ENCODE measurements at regions not wholly inside any gene's neighbourhood (a gene's known extent, or its start where the extent isn't known, plus 50 kb on each side); places are given as distances from the start of the nearest gene placed in this dataset.

DNA sequence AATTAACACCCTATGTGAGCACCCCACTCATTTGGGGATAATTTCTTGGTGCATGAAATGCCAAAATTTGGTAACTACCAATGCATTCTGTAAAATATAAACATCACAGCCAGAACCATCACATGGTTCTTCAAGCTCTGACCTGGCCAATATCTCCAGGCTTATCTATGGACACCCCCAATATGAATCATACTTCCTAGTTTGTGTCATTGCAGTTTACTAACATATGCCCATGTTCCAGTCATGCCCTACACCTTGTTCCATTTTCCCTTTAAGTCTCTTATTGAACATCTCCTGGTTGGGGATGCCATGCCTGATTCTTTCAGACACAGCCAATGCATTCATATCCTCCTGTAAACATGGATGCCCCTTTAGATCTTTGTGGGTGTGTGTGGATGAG, 572.8 kb upstream of the BTBD3 start:
- POLR2A ChIA-PET = no interaction called here
- no peak overlapping the region for H3K4me3 ChIP-seq (replicated peaks in 1 of 2; ENCODE audit: low read depth in 1 of 2, low read length in 2 of 2)
- CTCF ChIA-PET = no interaction called here
- H3K4me1 ChIP-seq (ENCODE audit: control insufficient read depth in 1 of 2, insufficient read depth in 2 of 2, low read length in 2 of 2) = no peaks in the 10 kb centered on the region
- intact Hi-C loops (cut with micrococcal nuclease) = no loop called here
- 0 out of 4 replicates have a peak, but pooled peaks cover 0 to 4% of the 10 kb centered on the region in 2 experiments for H3K9me3 ChIP-seq (ENCODE audit: control insufficient read depth in 1 of 2, insufficient read depth in 1 of 2, low read depth in 1 of 2, low read length in 2 of 2)
- no peak overlapping the region for H3K4me2 ChIP-seq (ENCODE audit: low read length)
- no peak overlapping the region for H3K27ac ChIP-seq (ENCODE audit: low read depth, low read length)
- H3K27me3 ChIP-seq (ENCODE audit: insufficient read depth, low read length) = no peaks in the 10 kb centered on the region
- DNase-seq (ENCODE audit: low read depth, low spot score) (no peak), ATAC-seq (no peak)
- RAD21 ChIA-PET (ENCODE audit: low non-redundant PET in 1 of 2, low total read pairs in 2 of 2, uncharacterized antibody in 2 of 2, unreplicated experiment in 2 of 2) = no interaction called here
- no peak for TF ChIP-seq TCF7L2 (IDR thresholded peaks at IDR 0.05; ENCODE audit: borderline replicate concordance, extremely low read depth, insufficient read depth, insufficient read length)
- TF ChIP-seq YY1 (IDR thresholded peaks at IDR 0.05; ENCODE audit: extremely low read depth, insufficient replicate concordance, low read depth, low read length) = no peak
- TF ChIP-seq, protein P1, sequence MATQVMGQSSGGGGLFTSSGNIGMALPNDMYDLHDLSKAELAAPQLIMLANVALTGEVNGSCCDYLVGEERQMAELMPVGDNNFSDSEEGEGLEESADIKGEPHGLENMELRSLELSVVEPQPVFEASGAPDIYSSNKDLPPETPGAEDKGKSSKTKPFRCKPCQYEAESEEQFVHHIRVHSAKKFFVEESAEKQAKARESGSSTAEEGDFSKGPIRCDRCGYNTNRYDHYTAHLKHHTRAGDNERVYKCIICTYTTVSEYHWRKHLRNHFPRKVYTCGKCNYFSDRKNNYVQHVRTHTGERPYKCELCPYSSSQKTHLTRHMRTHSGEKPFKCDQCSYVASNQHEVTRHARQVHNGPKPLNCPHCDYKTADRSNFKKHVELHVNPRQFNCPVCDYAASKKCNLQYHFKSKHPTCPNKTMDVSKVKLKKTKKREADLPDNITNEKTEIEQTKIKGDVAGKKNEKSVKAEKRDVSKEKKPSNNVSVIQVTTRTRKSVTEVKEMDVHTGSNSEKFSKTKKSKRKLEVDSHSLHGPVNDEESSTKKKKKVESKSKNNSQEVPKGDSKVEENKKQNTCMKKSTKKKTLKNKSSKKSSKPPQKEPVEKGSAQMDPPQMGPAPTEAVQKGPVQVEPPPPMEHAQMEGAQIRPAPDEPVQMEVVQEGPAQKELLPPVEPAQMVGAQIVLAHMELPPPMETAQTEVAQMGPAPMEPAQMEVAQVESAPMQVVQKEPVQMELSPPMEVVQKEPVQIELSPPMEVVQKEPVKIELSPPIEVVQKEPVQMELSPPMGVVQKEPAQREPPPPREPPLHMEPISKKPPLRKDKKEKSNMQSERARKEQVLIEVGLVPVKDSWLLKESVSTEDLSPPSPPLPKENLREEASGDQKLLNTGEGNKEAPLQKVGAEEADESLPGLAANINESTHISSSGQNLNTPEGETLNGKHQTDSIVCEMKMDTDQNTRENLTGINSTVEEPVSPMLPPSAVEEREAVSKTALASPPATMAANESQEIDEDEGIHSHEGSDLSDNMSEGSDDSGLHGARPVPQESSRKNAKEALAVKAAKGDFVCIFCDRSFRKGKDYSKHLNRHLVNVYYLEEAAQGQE (IDR thresholded peaks at IDR 0.05; ENCODE audit: low read depth) = no peak
- no peak for TF ChIP-seq ELF1 (IDR thresholded peaks at IDR 0.05; ENCODE audit: borderline replicate concordance, low read depth)
- TF ChIP-seq SP1 (IDR thresholded peaks at IDR 0.05; ENCODE audit: low read depth) = no peak
- TF ChIP-seq JUND (IDR thresholded peaks at IDR 0.05) = no peak
- TF ChIP-seq CEBPB (IDR thresholded peaks at IDR 0.05; ENCODE audit: low read depth) = no peak
- TF ChIP-seq EZH2phosphoT487 (IDR thresholded peaks at IDR 0.05; ENCODE audit: borderline replicate concordance) = no peak
- no peak for TF ChIP-seq ZFX (IDR thresholded peaks at IDR 0.05)
- no peak for TF ChIP-seq RAD21 (IDR thresholded peaks at IDR 0.05; ENCODE audit: low read depth)
- no peak for TF ChIP-seq SIN3A (IDR thresholded peaks at IDR 0.05; ENCODE audit: low read depth)
- TF ChIP-seq POLR2AphosphoS5 (IDR thresholded peaks at IDR 0.05; ENCODE audit: low read depth, low read length) = no peak
- TF ChIP-seq, protein P2, sequence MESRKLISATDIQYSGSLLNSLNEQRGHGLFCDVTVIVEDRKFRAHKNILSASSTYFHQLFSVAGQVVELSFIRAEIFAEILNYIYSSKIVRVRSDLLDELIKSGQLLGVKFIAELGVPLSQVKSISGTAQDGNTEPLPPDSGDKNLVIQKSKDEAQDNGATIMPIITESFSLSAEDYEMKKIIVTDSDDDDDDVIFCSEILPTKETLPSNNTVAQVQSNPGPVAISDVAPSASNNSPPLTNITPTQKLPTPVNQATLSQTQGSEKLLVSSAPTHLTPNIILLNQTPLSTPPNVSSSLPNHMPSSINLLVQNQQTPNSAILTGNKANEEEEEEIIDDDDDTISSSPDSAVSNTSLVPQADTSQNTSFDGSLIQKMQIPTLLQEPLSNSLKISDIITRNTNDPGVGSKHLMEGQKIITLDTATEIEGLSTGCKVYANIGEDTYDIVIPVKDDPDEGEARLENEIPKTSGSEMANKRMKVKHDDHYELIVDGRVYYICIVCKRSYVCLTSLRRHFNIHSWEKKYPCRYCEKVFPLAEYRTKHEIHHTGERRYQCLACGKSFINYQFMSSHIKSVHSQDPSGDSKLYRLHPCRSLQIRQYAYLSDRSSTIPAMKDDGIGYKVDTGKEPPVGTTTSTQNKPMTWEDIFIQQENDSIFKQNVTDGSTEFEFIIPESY (IDR thresholded peaks at IDR 0.05; ENCODE audit: extremely low read depth, insufficient replicate concordance, low read length) = no peak
- TF ChIP-seq EGR1 (IDR thresholded peaks at IDR 0.05; ENCODE audit: low read depth) = no peak
- TF ChIP-seq POLR2A (IDR thresholded peaks at IDR 0.05; ENCODE audit: borderline replicate concordance, extremely low read depth, insufficient read depth, insufficient read length) = no peak
- TF ChIP-seq, protein P3, sequence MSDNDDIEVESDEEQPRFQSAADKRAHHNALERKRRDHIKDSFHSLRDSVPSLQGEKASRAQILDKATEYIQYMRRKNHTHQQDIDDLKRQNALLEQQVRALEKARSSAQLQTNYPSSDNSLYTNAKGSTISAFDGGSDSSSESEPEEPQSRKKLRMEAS (IDR thresholded peaks at IDR 0.05) = no peak
- TF ChIP-seq FOSL1 (IDR thresholded peaks at IDR 0.05; ENCODE audit: low read depth) = no peak
- no peaks in the 10 kb centered on the region for H3K36me3 ChIP-seq (ENCODE audit: control insufficient read depth in 1 of 2, insufficient read depth in 2 of 2, low read length in 2 of 2)
- no peaks in the 10 kb centered on the region for H4K20me1 ChIP-seq (ENCODE audit: insufficient read depth)
- BruUV-seq (replicated peaks) = no TSS peak
- H3K79me2 ChIP-seq (ENCODE audit: insufficient read depth, low read length) = no peaks in the 10 kb centered on the region
- no peak overlapping the region for H3K9ac ChIP-seq (ENCODE audit: low read length)
- no peaks in the 10 kb centered on the region for H3K9me2 ChIP-seq (ENCODE audit: insufficient read depth)
- no peak overlapping the region for H2AFZ ChIP-seq (ENCODE audit: low read depth, low read length, poor library complexity, severe bottlenecking)
